ENCODE measurements at regions not wholly inside any gene's neighbourhood (a gene's known extent, or its start where the extent isn't known, plus 50 kb on each side); places are given as distances from the start of the nearest gene placed in this dataset.

GRCh38 chr5:54615381-54615780 is 97.8 kb downstream of the SNX18 start:
- TF ChIP-seq CTCF (IDR thresholded peaks at IDR 0.05) = no peak
- TF ChIP-seq POLR2A (IDR thresholded peaks at IDR 0.05) = no peak

All from right lobe of liver (tissue), 4 donors.